ENCODE measurements at regions not wholly inside any gene's neighbourhood (a gene's known extent, or its start where the extent isn't known, plus 50 kb on each side); places are given as distances from the start of the nearest gene placed in this dataset.

DNA sequence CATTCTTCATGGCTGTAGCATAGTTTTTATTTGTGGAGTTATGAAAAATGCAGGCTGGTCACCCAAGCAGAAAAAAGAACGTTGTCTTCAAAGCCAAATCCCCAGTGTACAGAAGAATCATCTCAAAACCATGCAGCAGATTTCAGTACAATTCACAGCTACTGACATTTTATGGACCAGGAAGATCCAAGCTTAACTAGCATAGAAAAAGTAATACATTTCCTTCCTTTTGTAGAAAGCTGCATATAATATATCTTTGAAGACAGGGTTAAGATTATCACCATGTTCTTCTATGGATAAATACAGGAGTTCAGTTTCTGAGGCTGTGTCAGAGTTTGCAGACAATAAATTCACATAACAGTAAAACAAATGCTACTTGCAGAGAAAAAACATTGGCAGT, 1054.8 kb upstream of the C9orf72 start:
- FAIRE-seq, result peak; percentile 53
- no peak for TF ChIP-seq CTCF (IDR thresholded peaks at IDR 0.05; ENCODE audit: insufficient read depth, missing control alignments)
- DNase-seq (ENCODE audit: insufficient read length, low spot score), result no peak

DNA sequence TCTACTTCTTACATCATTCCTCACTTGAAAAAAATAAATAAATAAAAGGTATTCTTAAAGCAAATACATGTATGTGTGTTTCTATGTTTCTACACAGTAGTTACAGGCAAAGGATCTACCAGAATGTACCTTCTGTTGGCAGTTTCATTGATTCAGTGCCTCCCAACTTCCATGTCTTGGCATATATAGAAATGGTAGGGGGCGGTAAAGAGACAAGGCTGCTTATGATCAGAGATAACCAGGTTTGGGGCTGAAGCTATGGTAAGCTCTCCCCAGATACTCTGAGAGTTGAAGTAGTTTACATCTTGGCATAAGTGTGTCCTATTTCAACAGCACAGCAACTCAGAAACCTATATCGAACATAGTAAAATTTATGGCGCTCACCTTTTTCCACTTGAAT, 1075.4 kb upstream of the C9orf72 start:
- TF ChIP-seq CTCF (IDR thresholded peaks at IDR 0.05; ENCODE audit: insufficient read depth, missing control alignments), result peak; percentile 12
- FAIRE-seq (no peak), DNase-seq (ENCODE audit: insufficient read length, low spot score) (no peak)

GRCh38 chr9:28650327-28650726, 1077.0 kb upstream of the C9orf72 start:
- no peak for DNase-seq (ENCODE audit: insufficient read length, low spot score)
- no peak for TF ChIP-seq CTCF (IDR thresholded peaks at IDR 0.05; ENCODE audit: insufficient read depth, missing control alignments)
- FAIRE-seq, result no peak

DNA sequence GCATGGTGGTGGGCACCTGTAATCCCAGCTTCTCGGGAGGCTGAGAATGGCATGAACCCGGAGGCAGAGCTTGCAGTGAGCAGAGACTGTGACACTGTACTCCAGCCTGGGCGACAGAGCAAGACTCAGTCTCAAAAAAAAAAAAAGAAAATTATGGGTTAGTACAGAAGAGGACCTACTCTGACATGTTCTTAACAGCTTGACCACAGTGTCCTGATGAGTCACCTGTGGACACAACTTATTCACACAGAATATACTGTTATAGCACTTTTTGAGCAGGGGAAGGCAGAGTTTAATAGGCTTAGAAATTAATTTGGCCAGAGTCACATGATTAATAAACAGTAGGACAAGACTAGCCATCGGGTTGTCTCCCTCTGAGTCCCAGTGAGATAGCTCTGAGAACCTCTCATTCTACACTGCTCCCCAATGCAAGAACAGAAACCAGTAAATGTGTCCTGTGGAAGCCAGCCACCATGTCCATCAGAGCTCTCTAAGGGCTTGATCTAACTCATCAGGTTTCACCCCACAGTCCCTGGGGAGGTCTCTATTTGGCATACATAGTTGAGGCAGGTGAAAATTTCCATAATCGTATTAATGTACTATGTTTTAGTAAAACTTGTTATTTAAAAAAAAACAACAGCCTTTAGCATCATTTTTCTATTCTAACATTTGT, 1077.9 kb upstream of the C9orf72 start:
- no peak for FAIRE-seq
- TF ChIP-seq CTCF (IDR thresholded peaks at IDR 0.05; ENCODE audit: insufficient read depth, missing control alignments), result no peak
- DNase-seq (ENCODE audit: insufficient read length, low spot score), result no peak

DNA sequence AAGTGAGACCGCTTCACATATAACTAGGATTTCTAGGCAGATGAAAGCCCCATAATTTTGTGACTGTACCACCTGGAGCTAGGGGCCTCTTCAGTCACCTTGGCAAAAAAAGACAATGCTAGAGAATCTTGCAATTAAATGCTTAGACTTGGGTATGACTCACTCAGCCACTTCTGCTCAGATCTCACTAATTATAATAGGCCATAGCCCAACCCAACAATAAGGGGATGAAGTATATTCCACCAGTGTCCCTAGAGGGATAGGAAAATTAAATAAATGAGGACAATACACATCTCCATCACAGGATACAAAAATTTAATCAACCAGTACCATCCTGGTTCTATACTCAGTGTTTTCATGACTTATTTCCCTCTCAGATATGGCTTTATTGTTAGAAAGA, 1079.9 kb upstream of the C9orf72 start:
- FAIRE-seq, result no peak

GRCh38 chr9:28656727-28657126, 1083.4 kb upstream of the C9orf72 start:
- FAIRE-seq (no peak), DNase-seq (ENCODE audit: insufficient read length, low spot score) (no peak)
- no peak for TF ChIP-seq CTCF (IDR thresholded peaks at IDR 0.05; ENCODE audit: insufficient read depth, missing control alignments)

More for the DNA sequence above, 1079.9 kb upstream of the C9orf72 start:
- no peak for TF ChIP-seq CTCF (IDR thresholded peaks at IDR 0.05; ENCODE audit: insufficient read depth, missing control alignments)
- no peak for DNase-seq (ENCODE audit: insufficient read length, low spot score)

GRCh38 chr9:28661853-28662252, 1088.6 kb upstream of the C9orf72 start:
- DNase-seq (ENCODE audit: insufficient read length, low spot score) (no peak), FAIRE-seq (no peak)
- TF ChIP-seq CTCF (IDR thresholded peaks at IDR 0.05; ENCODE audit: insufficient read depth, missing control alignments), result no peak

Data from D721Med (cell line).